IgD-negative memory B cell (primary cell): ENCODE measurements at regions not wholly inside any gene's neighbourhood (a gene's known extent, or its start where the extent isn't known, plus 50 kb on each side); places are given as distances from the start of the nearest gene placed in this dataset.

ENCODE experiments used
- H3K27ac Mint-ChIP-seq, 3 donors: one replicate each; pipeline ENCODE4 v1.8.0; 2020 to 2022; ENCODE audit warnings: mild to moderate bottlenecking in 3 of 3, mixed read lengths in 3 of 3, moderate library complexity in 1 of 3
- H3K27me3 Mint-ChIP-seq: one replicate; pipeline ENCODE4 v1.8.0; 2021; ENCODE audit warnings: mixed read lengths
- H3K36me3 Mint-ChIP-seq: one replicate; pipeline ENCODE4 v1.8.0; 2020; ENCODE audit warnings: mild to moderate bottlenecking, mixed read lengths
- H3K4me1 Mint-ChIP-seq, 3 donors: one replicate each; pipeline ENCODE4 v1.8.0; 2020 to 2022; ENCODE audit warnings: mixed read lengths in 3 of 3, mild to moderate bottlenecking in 1 of 3
- H3K4me3 Mint-ChIP-seq, 4 donors: one replicate each; pipeline ENCODE4 v1.8.0; 2020 to 2022; ENCODE audit warnings: mild to moderate bottlenecking in 4 of 4, mixed read lengths in 4 of 4, moderate library complexity in 3 of 4
- H3K9me3 Mint-ChIP-seq, 3 donors: one replicate each; pipeline ENCODE4 v1.8.0; 2020 to 2021; ENCODE audit warnings: mixed read lengths in 3 of 3, mild to moderate bottlenecking in 1 of 3

- Mint-ChIP-seq H3K9me3 (peaks cover 0 to 19% (median 0%) of the 10 kb centered on the region in 3 donors), H3K4me1 (no peaks in the 10 kb centered on the region), H3K27me3 (no peaks in the 10 kb centered on the region), H3K27ac (no peak overlapping the region), H3K36me3 (no peaks in the 10 kb centered on the region), H3K4me3 (no peak overlapping the region)
Observed at GRCh38 chr18:28526196-28526595, 349.3 kb upstream of the CDH2 start.

GRCh38 chr18:28523758-28524475 lies 347.0 kb upstream of the CDH2 start:
- Mint-ChIP-seq H3K4me1 (no peaks in the 10 kb centered on the region), H3K4me3 (no peak overlapping the region), H3K27me3 (no peaks in the 10 kb centered on the region), H3K27ac (peak overlapping the region in 1 of 3 donors; percentile 26), H3K36me3 (no peaks in the 10 kb centered on the region), H3K9me3 (peaks cover 0 to 15% (median 0%) of the 10 kb centered on the region in 3 donors)

GRCh38 chr18:28522236-28522635 lies 345.3 kb upstream of the CDH2 start:
- no peak overlapping the region for H3K4me3 Mint-ChIP-seq
- H3K27me3 Mint-ChIP-seq = no peaks in the 10 kb centered on the region
- peaks cover 0 to 11% (median 2%) of the 10 kb centered on the region in 3 donors for H3K9me3 Mint-ChIP-seq
- H3K27ac Mint-ChIP-seq = no peak overlapping the region
- H3K4me1 Mint-ChIP-seq = no peaks in the 10 kb centered on the region
- no peaks in the 10 kb centered on the region for H3K36me3 Mint-ChIP-seq

- H3K4me3 Mint-ChIP-seq = no peak overlapping the region
Observed at GRCh38 chr18:28519997-28520396, 343.1 kb upstream of the CDH2 start.

GRCh38 chr18:28514699-28515098 lies 337.8 kb upstream of the CDH2 start:
- Mint-ChIP-seq H3K9me3 (peaks cover 1 to 6% (median 2%) of the 10 kb centered on the region in 3 donors), H3K27me3 (no peaks in the 10 kb centered on the region), H3K4me3 (no peak overlapping the region), H3K27ac (no peak overlapping the region), H3K4me1 (no peaks in the 10 kb centered on the region), H3K36me3 (no peaks in the 10 kb centered on the region)

More at GRCh38 chr18:28519997-28520396, 343.1 kb upstream of the CDH2 start:
- Mint-ChIP-seq H3K36me3 (no peaks in the 10 kb centered on the region), H3K27me3 (no peaks in the 10 kb centered on the region), H3K9me3 (peaks cover 0 to 10% (median 2%) of the 10 kb centered on the region in 3 donors), H3K4me1 (no peaks in the 10 kb centered on the region), H3K27ac (no peak overlapping the region)

- Mint-ChIP-seq H3K4me1 (no peaks in the 10 kb centered on the region), H3K36me3 (no peaks in the 10 kb centered on the region), H3K4me3 (no peak overlapping the region), H3K27ac (peak overlapping the region in 1 of 3 donors; percentile 24), H3K27me3 (no peaks in the 10 kb centered on the region), H3K9me3 (peaks cover 1 to 6% (median 2%) of the 10 kb centered on the region in 3 donors)
Observed at GRCh38 chr18:28512357-28512756, 335.4 kb upstream of the CDH2 start.

- Mint-ChIP-seq H3K27me3 (no peaks in the 10 kb centered on the region), H3K9me3 (peaks cover 2 to 6% (median 3%) of the 10 kb centered on the region in 3 donors), H3K36me3 (no peaks in the 10 kb centered on the region), H3K4me3 (no peak overlapping the region), H3K27ac (no peak overlapping the region), H3K4me1 (no peaks in the 10 kb centered on the region)
Observed at GRCh38 chr18:28511413-28511821, 334.5 kb upstream of the CDH2 start.

GRCh38 chr18:28510210-28510609 lies 333.3 kb upstream of the CDH2 start:
- H3K27me3 Mint-ChIP-seq = no peaks in the 10 kb centered on the region
- H3K4me3 Mint-ChIP-seq = no peak overlapping the region
- no peaks in the 10 kb centered on the region for H3K36me3 Mint-ChIP-seq
- H3K27ac Mint-ChIP-seq = no peak overlapping the region
- H3K4me1 Mint-ChIP-seq = no peaks in the 10 kb centered on the region
- peaks cover 2 to 6% (median 3%) of the 10 kb centered on the region in 3 donors for H3K9me3 Mint-ChIP-seq

- Mint-ChIP-seq H3K27ac (no peak overlapping the region), H3K27me3 (no peaks in the 10 kb centered on the region), H3K4me3 (peak overlapping the region in 1 of 4 donors; percentile 17), H3K9me3 (peaks cover 2 to 9% (median 7%) of the 10 kb centered on the region in 3 donors), H3K4me1 (no peaks in the 10 kb centered on the region), H3K36me3 (no peaks in the 10 kb centered on the region)
Observed at GRCh38 chr18:28504066-28504465, 327.1 kb upstream of the CDH2 start.

- H3K27me3 Mint-ChIP-seq = no peaks in the 10 kb centered on the region
- no peaks in the 10 kb centered on the region for H3K4me1 Mint-ChIP-seq
- no peak overlapping the region for H3K4me3 Mint-ChIP-seq
- peaks cover 2% of the 10 kb centered on the region for H3K36me3 Mint-ChIP-seq
- H3K9me3 Mint-ChIP-seq = peaks cover 2 to 5% (median 5%) of the 10 kb centered on the region in 3 donors
- H3K27ac Mint-ChIP-seq = no peak overlapping the region
Observed at GRCh38 chr18:28494151-28494550, 317.2 kb upstream of the CDH2 start.

- Mint-ChIP-seq H3K4me3 (no peak overlapping the region), H3K27ac (no peak overlapping the region), H3K36me3 (no peaks in the 10 kb centered on the region), H3K9me3 (peaks cover 0 to 2% (median 0%) of the 10 kb centered on the region in 3 donors), H3K27me3 (no peaks in the 10 kb centered on the region), H3K4me1 (no peaks in the 10 kb centered on the region)
Observed at GRCh38 chr18:28485918-28486317, 309.0 kb upstream of the CDH2 start.

GRCh38 chr18:28485210-28485801 lies 308.4 kb upstream of the CDH2 start:
- H3K36me3 Mint-ChIP-seq = no peaks in the 10 kb centered on the region

GRCh38 chr18:28478531-28478930 lies 301.6 kb upstream of the CDH2 start:
- Mint-ChIP-seq H3K27ac (no peak overlapping the region), H3K27me3 (no peaks in the 10 kb centered on the region), H3K36me3 (no peaks in the 10 kb centered on the region), H3K4me3 (no peak overlapping the region), H3K4me1 (no peaks in the 10 kb centered on the region), H3K9me3 (peaks cover 2 to 13% (median 4%) of the 10 kb centered on the region in 3 donors)

More at GRCh38 chr18:28485210-28485801, 308.4 kb upstream of the CDH2 start:
- H3K4me3 Mint-ChIP-seq = no peak overlapping the region
- H3K4me1 Mint-ChIP-seq = no peaks in the 10 kb centered on the region
- H3K27ac Mint-ChIP-seq = no peak overlapping the region
- no peaks in the 10 kb centered on the region for H3K9me3 Mint-ChIP-seq
- H3K27me3 Mint-ChIP-seq = no peaks in the 10 kb centered on the region

- Mint-ChIP-seq H3K4me1 (no peaks in the 10 kb centered on the region), H3K9me3 (peaks cover 2 to 19% (median 4%) of the 10 kb centered on the region in 3 donors), H3K27me3 (no peaks in the 10 kb centered on the region), H3K4me3 (no peak overlapping the region), H3K27ac (no peak overlapping the region), H3K36me3 (no peaks in the 10 kb centered on the region)
Observed at GRCh38 chr18:28476302-28476701, 299.4 kb upstream of the CDH2 start.

GRCh38 chr18:28469946-28470345 lies 293.0 kb upstream of the CDH2 start:
- Mint-ChIP-seq H3K27me3 (no peaks in the 10 kb centered on the region), H3K4me3 (no peak overlapping the region), H3K36me3 (no peaks in the 10 kb centered on the region), H3K27ac (no peak overlapping the region), H3K9me3 (peaks cover 0 to 21% (median 4%) of the 10 kb centered on the region in 3 donors), H3K4me1 (no peaks in the 10 kb centered on the region)

- no peaks in the 10 kb centered on the region for H3K36me3 Mint-ChIP-seq
Observed at GRCh38 chr18:28468901-28469300, 292.0 kb upstream of the CDH2 start.

More at GRCh38 chr18:28468901-28469300, 292.0 kb upstream of the CDH2 start:
- H3K9me3 Mint-ChIP-seq = peaks cover 0 to 25% (median 2%) of the 10 kb centered on the region in 3 donors
- no peaks in the 10 kb centered on the region for H3K4me1 Mint-ChIP-seq
- no peak overlapping the region for H3K27ac Mint-ChIP-seq
- no peaks in the 10 kb centered on the region for H3K27me3 Mint-ChIP-seq
- no peak overlapping the region for H3K4me3 Mint-ChIP-seq
